Esophagus squamous epithelium (tissue), 4 donors: ENCODE measurements at regions not wholly inside any gene's neighbourhood (a gene's known extent, or its start where the extent isn't known, plus 50 kb on each side); places are given as distances from the start of the nearest gene placed in this dataset.

Source experiments
- CTCF ChIP-seq, 6 experiments: fragments of 450-650 bp in 4 of 6; fragments of 200-600 bp in 2 of 6; sonication (generic) in 2 of 6; IDR thresholded peaks; one replicate each; pipeline ENCODE4 v1.5.1; 2016 to 2019; ENCODE audit warnings: antibody characterized with exemption in 6 of 6, mild to moderate bottlenecking in 4 of 6, moderate library complexity in 4 of 6
- POLR2A ChIP-seq, 4 donors: fragments of 450-650 bp; IDR thresholded peaks; one replicate each; pipeline ENCODE4 v1.6.1; 2017; ENCODE audit warnings: antibody characterized with exemption in 4 of 4, mild to moderate bottlenecking in 4 of 4, moderate library complexity in 3 of 4

GRCh38 chr5:52531105-52531504, 256.6 kb upstream of the ITGA1 start:
- TF ChIP-seq POLR2A (IDR thresholded peaks at IDR 0.05) = no peak
- no peak for TF ChIP-seq CTCF (IDR thresholded peaks at IDR 0.05)
